Superior temporal gyrus (tissue), 1 donor: ENCODE measurements at regions not wholly inside any gene's neighbourhood (a gene's known extent, or its start where the extent isn't known, plus 50 kb on each side); places are given as distances from the start of the nearest gene placed in this dataset.

ENCODE experiments used
- DNase-seq: peaks from one replicate; pipeline ENCODE4 v3.0.0-alpha.2; 2016; ENCODE audit errors: extremely low spot score

DNA sequence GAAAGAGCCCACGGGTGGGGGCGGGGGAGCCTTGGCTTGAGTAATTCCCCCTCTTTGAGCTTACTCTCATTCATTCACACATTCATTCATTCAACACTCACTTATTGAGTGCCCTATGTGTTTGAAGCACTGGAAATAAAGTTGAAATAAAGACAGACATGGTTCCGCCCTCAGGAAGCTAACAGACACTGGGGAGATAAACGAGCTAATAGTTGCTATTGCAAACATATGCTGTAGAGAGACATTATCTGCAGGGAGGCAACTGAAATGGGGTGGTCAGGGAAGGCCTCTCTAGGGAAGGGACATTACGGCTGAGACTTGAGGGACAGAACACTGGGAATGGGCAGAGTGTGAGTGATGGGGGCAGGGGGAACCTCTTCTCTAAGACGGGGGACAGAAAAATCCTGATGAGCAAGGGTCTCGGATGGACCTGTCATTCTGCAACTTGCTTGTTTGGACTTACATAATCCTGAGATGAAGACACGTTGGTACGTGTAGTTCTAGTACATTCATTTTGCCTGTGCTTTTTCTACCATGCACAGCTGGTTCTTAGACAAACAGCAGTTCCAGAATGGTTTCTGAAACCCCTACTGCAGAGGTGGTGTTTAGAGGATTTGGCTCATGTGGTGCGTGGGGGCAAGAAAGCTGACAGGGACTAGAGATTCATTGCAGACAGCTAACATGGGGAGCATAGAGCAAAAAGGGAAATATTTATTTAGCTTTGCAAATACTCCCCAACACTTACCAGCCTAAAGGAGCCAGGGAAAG, 71.1 kb upstream of the BLCAP start:
- peak; percentile 57 for DNase-seq

DNA sequence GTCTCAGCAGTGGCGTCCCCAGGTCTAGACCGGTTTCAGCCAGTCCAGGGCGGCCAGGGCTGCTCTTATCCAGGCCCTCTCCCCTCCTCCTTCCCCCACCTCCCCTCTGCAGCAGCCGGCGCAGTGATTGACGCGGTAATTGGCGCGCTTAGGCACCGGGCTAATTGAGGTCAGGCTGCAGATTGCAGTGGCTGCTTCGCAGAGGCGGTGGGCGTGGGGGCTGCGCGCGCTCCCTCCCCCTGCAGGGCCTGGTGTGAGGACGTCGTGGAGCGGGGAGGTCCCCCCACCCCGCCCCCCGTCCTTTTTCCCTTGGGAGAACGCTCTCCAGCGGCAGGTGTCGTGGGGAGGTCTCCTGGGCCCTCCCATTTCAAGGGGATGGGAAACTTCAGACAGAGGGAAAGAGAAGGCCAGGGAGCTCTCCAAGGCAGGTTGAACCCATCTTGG, 70.4 kb upstream of the BLCAP start:
- DNase-seq = no peak

DNA sequence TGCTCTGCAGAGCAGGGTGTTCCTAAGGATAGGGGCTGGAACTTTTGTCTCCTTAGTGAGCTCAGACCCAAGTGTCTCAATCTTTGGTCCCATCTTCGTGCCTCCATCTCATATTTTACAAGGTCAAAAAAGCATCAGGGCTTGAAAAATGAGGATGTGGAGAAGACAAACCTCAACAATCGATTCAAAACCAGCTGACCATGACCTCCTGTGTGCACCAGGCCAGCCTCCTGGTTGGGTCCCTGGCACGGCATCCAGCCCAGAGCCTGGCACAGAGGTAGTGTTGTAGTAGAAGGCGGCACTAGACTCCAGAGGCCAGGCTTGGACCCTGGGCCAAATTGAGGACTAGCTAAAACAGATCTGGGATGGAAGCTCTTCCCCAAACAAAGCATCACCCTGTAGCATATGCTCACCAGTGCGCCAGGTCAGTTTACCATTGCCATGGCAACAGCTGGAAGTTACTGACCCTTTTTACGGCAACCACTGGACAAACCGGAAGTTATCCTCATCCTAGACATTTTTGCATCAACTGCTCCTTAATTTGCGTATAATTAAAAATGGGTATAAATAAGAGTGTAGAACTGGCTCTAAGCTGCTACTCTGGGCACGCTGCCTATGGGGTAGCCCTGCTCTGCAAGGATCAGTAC, 69.3 kb upstream of the BLCAP start:
- DNase-seq = no peak

DNA sequence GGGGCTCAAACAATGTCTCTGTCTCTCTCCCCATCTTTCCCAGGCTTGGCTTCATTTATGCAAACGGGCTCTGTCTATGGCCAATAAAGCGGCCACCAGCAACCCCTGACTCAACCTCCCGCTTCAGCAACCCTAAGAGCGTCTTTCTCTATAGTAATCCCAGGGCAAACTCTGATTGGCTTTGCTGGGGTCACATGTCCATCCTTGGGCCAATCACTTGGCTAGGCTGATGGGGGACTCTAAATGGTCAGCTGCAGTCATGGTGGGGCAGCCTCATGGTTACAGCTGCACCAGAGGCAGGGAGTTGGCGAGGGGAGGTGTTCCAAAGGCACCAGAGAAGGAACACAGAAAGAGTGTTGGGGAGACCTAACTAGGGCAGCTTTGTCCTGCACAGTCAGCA, 68.5 kb upstream of the BLCAP start:
- no peak for DNase-seq

DNA sequence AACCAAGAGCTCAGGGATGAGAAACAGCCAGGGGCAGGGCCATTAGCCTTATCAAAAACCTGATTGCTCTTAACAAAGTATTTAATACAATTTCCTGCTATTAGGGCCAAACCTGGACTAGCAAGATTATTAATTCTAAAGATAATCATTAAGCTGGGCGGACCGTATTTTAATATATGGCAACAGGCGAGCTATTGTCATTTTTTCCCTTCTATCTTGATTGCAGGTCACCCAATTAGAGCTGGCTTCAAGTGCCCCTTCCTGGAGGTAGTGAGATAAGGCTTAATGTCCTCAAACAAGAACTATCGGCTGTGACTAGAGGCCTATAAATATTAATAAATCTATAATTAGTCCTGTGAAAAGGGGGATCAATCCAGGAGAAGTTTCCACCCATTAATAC, 66.0 kb upstream of the BLCAP start:
- DNase-seq = no peak

DNA sequence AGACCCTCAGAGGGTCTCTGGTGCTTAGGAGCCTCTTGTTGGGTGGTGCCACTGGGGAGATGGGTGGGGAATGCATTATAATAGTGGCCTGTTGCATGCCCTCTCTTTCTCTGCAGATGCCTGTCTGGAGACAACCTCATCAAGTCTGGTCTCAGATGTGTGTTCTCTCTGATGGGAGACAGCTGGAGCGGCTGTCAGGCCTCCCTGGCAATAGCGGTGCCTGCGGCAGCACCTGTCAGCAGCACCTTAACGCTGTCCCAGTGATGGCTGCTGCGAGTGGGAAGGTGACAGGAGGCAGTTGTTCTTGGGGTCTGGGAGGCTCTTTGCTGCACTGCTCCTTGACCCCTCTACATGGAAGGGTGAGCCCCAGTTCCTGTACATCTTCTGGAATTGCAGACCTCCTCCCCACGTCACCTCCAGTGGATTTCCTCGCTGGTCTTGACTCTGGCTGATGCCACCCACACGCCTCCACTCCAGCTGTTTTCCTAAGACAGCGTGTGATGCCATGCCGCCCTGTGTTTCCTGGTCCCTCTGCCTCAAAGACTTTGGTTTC, 63.3 kb upstream of the BLCAP start:
- DNase-seq = no peak

DNA sequence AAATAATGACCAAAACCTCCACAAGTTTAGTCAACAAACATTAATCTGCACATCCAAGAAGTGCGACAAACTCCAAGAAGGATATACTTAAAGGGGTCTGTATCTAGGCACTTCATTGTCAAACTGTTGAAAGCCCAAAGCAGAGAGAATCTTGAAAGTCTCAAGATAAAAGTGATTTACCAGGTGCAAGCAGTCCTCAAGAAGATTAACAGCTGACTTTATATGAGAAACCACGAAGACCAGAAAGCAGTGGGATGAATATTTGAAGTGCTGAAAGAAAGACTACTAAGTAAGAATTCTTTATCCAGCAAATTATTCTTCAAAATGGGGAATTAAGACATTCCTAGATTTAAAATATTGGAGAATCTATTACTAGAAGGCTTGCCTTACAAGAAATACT, 58.4 kb upstream of the BLCAP start:
- no peak for DNase-seq

DNA sequence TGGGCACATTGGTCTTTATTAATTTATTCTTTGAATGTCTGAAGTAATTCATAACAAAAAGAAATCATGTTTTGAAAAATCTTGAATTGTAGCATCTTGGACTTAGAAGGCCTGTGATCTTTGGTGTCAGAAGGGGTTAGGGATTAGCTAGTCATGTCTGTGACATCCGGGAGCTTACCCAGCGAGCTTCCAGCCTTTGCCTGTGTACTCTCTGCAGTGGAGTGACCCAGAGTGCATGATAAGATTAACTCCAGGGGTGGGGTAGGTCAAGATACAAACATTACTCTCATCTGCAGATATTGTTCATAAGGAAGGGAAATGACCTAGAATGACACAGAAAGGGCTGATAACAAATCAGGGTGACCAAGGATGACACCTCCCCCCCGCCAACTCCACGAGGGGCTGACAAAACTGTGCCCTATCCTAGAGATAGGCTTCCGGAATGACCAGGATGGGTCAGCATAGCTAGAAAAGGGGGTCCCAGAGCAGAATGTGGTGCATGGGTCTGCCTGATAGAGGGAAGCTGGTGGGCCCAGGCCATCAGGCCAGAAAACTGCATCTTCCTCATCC, 56.6 kb upstream of the BLCAP start:
- DNase-seq = no peak

DNA sequence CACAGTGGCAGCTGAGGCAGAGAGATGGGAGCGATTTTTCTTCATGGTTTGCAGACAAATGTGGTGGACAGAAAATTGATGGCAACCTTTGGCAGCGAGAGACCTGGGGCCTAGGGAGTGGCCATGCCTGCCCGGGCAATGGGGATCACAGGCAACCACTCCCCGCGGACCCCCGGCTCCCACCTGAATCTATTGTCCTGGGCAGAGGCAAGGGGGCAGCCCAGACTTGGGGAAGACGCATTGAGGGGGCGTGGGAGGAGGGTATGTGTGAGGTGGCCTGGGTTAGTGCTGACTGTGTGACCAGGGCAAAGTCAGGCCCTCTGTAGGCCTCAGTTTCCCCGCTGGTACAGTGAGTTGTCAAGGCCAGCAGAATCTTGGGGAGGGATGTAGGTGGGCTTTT, 53.6 kb upstream of the BLCAP start:
- DNase-seq = no peak

DNA sequence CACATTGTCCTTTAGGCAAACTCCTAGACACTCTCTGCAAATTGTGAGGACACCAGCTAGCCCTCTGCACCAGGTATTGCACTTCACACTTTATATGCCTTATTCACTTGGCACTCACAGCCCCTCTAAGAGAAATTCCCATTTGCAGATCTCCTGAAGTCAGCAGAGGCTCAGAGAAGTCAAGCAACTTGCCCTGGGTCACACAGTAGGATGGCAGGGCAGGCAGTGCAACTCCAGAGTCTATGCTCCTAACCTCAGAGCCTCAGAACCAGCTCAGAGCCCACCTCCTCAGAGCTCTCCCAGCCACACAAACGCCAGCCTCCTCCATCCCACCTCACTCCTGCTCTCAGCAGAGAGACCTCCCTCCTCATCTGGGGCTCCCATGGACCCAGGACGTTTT, 52.4 kb upstream of the BLCAP start:
- no peak for DNase-seq

DNA sequence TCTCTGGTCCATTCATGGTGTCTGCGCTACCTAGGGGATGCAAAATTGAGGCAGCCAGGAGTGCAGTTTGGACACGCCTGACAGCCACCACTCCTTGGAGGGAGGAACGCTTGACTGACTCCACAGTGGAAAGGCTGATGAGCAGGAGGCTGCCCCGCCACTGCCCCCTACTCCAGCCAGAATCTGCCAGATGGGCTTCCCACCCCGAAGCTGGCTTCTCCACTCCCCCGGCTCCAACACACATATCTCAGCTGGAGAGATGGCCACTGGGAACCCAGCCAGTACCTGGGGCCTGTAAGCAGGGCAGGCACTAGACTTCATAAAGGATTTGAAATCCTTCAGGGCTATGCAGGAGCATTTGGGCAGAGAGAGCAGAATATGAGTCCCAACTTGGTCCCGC, 51.4 kb upstream of the BLCAP start:
- no peak for DNase-seq

DNA sequence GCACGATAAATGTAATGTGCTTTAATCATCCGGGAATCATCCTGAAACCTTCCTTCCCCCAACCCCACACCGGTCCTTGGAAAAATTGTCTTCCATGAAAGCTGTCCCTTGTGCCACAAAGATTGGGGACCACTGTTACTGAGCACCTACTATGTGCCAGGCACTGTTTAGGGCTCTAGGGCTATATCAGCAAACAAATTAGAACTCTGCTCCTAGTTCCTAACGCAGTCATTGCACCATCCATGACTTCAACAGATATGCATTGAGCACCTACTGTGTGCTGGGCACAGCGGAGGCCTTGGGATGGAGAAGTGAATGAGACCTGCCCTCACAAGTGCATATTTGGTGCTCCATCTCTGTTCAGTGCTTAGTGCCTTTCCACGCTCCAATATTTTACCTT, 50.3 kb upstream of the BLCAP start:
- DNase-seq = no peak
